ENCODE measurements at regions not wholly inside any gene's neighbourhood (a gene's known extent, or its start where the extent isn't known, plus 50 kb on each side); places are given as distances from the start of the nearest gene placed in this dataset.

DNA sequence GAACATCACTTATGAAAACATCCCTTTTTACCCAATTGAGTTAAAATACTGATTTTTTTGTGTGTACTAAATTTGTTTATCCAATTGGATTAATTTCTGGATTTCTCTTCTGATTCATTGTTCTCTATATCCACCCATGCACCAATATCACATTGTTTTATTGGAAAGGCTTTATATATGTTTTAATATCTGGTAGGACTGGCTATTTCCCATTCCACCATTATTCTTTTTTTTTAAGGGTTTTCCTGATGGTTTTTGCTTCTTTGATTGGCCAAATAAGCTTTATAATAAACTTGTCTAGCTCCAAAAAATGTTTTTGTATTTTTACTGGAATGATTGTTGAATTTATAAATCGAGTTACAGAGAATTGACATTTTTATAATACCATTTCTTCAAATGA lies 59.4 kb upstream of the DOK5 start:
- no peak overlapping the region for H3K27ac Mint-ChIP-seq
- H3K27me3 Mint-ChIP-seq = peaks cover 18% of the 10 kb centered on the region
- H3K9me3 Mint-ChIP-seq = no peaks in the 10 kb centered on the region
- no peaks in the 10 kb centered on the region for H3K36me3 Mint-ChIP-seq (ENCODE audit: low read depth)
- no peak overlapping the region for H3K4me3 Mint-ChIP-seq
- no peaks in the 10 kb centered on the region for H3K4me1 Mint-ChIP-seq (ENCODE audit: low read depth)

DNA sequence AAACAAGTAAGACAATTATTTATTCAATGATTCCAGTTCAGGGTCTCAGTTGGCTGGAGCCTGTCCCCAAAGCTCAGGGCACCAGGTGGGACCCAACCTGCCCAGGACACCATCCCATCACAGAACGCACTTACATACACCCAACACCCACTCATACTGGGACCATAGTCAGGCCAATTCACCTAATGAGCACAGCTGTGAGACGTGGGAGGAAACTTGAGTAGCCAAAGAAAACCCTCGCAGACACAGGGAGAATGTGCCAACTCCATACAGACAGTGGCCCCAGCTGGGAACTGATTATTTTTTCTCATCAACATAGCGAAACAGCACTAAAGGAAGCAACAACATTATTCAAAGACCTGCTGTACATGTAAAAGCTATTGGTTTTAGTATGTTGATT lies 58.6 kb upstream of the DOK5 start:
- H3K4me1 Mint-ChIP-seq (ENCODE audit: low read depth) = no peaks in the 10 kb centered on the region
- no peak overlapping the region for H3K27ac Mint-ChIP-seq
- H3K27me3 Mint-ChIP-seq = peaks cover 18% of the 10 kb centered on the region
- no peaks in the 10 kb centered on the region for H3K9me3 Mint-ChIP-seq
- H3K36me3 Mint-ChIP-seq (ENCODE audit: low read depth) = no peaks in the 10 kb centered on the region
- H3K4me3 Mint-ChIP-seq = no peak overlapping the region

- H3K36me3 Mint-ChIP-seq (ENCODE audit: low read depth) = no peaks in the 10 kb centered on the region
- no peak overlapping the region for H3K4me3 Mint-ChIP-seq
- H3K4me1 Mint-ChIP-seq (ENCODE audit: low read depth) = no peaks in the 10 kb centered on the region
- peaks cover 7% of the 10 kb centered on the region for H3K9me3 Mint-ChIP-seq
- H3K27ac Mint-ChIP-seq = no peak overlapping the region
- H3K27me3 Mint-ChIP-seq = peaks cover 15% of the 10 kb centered on the region
These were observed 55.9 kb upstream of the DOK5 start for GRCh38 chr20:54419531-54419930.

Data from stimulated activated naive CD8-positive, alpha-beta T cell treated with anti-CD3 and anti-CD28 coated beads, Interleukin-15, Interleukin-2, amounts not matched to agents 100 ng/mL and 50 ng/mL, for 24 hours (primary cell).